Esophagus squamous epithelium (tissue), 5 donors: ENCODE measurements at regions not wholly inside any gene's neighbourhood (a gene's known extent, or its start where the extent isn't known, plus 50 kb on each side); places are given as distances from the start of the nearest gene placed in this dataset.

Experiments used
- DNase-seq: peaks from one replicate; lab custom pipeline; 2025; lab: John Stamatoyannopoulos, UW
- H3K27ac ChIP-seq, 4 donors: fragments of 200-600 bp; sonication (generic); one replicate each; pipeline ENCODE4 v1.5.1; 2016 to 2019; ENCODE audit warnings: mild to moderate bottlenecking in 1 of 4
- H3K27me3 ChIP-seq, 4 donors: fragments of 200-600 bp; sonication (generic); 1 replicate in 3 of 4; 2 replicates in 1 of 4; pipeline versions ENCODE4 v1.5.1 to v1.6.0; 2017 to 2021; ENCODE audit warnings: antibody characterized with exemption in 1 of 4
- H3K36me3 ChIP-seq, 3 donors: fragments of 200-600 bp; sonication (generic); one replicate each; pipeline ENCODE4 v1.5.1; 2016 to 2019
- H3K4me1 ChIP-seq, 3 donors: fragments of 200-600 bp; sonication (generic); one replicate each; pipeline ENCODE4 v1.5.1; 2017 to 2019
- H3K4me3 ChIP-seq, 4 donors: fragments of 200-600 bp; sonication (generic); 1 replicate in 3 of 4; 2 replicates in 1 of 4; pipeline ENCODE4 v1.5.1; 2016 to 2019; ENCODE audit warnings: mild to moderate bottlenecking in 2 of 4, moderate library complexity in 1 of 4
- H3K9me3 ChIP-seq, 3 donors: fragments of 200-600 bp; sonication (generic); one replicate each; pipeline ENCODE4 v1.5.1; 2016 to 2019
- CTCF ChIP-seq, 6 experiments: fragments of 450-650 bp in 4 of 6; fragments of 200-600 bp in 2 of 6; sonication (generic) in 2 of 6; IDR thresholded peaks; one replicate each; pipeline ENCODE4 v1.5.1; 2016 to 2019; ENCODE audit warnings: antibody characterized with exemption in 6 of 6, mild to moderate bottlenecking in 4 of 6, moderate library complexity in 4 of 6
- POLR2A ChIP-seq, 4 donors: fragments of 450-650 bp; IDR thresholded peaks; one replicate each; pipeline ENCODE4 v1.6.1; 2017; ENCODE audit warnings: antibody characterized with exemption in 4 of 4, mild to moderate bottlenecking in 4 of 4, moderate library complexity in 3 of 4
- WGBS, 2 donors: methylation state at CpG; one replicate each; pipeline ENCODE4 v1.1.5; 2018; 5-methylcytosine and 5-hydroxymethylcytosine counted together
- intact Hi-C: fragments of 100-400 bp; cut with DNase I; formaldehyde crosslinking; loops from one replicate; pipeline ENCODE4 v1.15.0; 2022
- donor health status: DM: yes; HTN: yes; CAD: no.

- DNase-seq: no peak
- Histone ChIP-seq H3K4me1 (no peaks in the 10 kb centered on the region), H3K27ac (no peak overlapping the region), H3K4me3 (no peak overlapping the region), H3K36me3 (no peaks in the 10 kb centered on the region), H3K9me3 (no peaks in the 10 kb centered on the region), H3K27me3 (no peaks in the 10 kb centered on the region)
- intact Hi-C loops: no loop called here
- WGBS, 2 donors: 70 to 73% methylated on average over 4 of the region's 4 CpGs
- TF ChIP-seq POLR2A (IDR thresholded peaks at IDR 0.05) (no peak), CTCF (IDR thresholded peaks at IDR 0.05) (no peak)
These were observed 81.9 kb upstream of the BMP2 start for GRCh38 chr20:6685626-6686025.

- intact Hi-C loops: no loop called here
- DNase-seq: no peak
- Histone ChIP-seq H3K36me3 (no peaks in the 10 kb centered on the region), H3K4me3 (no peak overlapping the region), H3K9me3 (no peaks in the 10 kb centered on the region), H3K27me3 (no peaks in the 10 kb centered on the region), H3K27ac (no peak overlapping the region), H3K4me1 (no peaks in the 10 kb centered on the region)
- WGBS, 2 donors: 72 to 79% methylated on average over 5 of the region's 5 CpGs
- TF ChIP-seq POLR2A (IDR thresholded peaks at IDR 0.05): no peak
- TF ChIP-seq CTCF (IDR thresholded peaks at IDR 0.05): no peak
These were observed 82.3 kb upstream of the BMP2 start for GRCh38 chr20:6685181-6685582.

- Histone ChIP-seq H3K9me3 (no peaks in the 10 kb centered on the region), H3K4me3 (no peak overlapping the region), H3K4me1 (no peaks in the 10 kb centered on the region), H3K27ac (no peak overlapping the region), H3K36me3 (no peaks in the 10 kb centered on the region), H3K27me3 (no peaks in the 10 kb centered on the region)
- TF ChIP-seq CTCF (IDR thresholded peaks at IDR 0.05) (no peak), POLR2A (IDR thresholded peaks at IDR 0.05) (no peak)
- WGBS, 2 donors: 76 to 89% methylated on average over 9 of the region's 9 CpGs
- no peak for DNase-seq
- intact Hi-C loops: no loop called here
These were observed 84.2 kb upstream of the BMP2 start for GRCh38 chr20:6683021-6683977.

GRCh38 chr20:6680854-6681253 is 86.6 kb upstream of the BMP2 start:
- no peaks in the 10 kb centered on the region for H3K9me3 ChIP-seq
- H3K4me1 ChIP-seq: no peaks in the 10 kb centered on the region
- H3K27ac ChIP-seq: no peak overlapping the region
- intact Hi-C loops: no loop called here
- DNase-seq: no peak
- WGBS, 2 donors: 82 to 93% methylated on average over 7 of the region's 7 CpGs
- no peaks in the 10 kb centered on the region for H3K27me3 ChIP-seq
- no peak overlapping the region for H3K4me3 ChIP-seq
- H3K36me3 ChIP-seq: no peaks in the 10 kb centered on the region
- TF ChIP-seq POLR2A (IDR thresholded peaks at IDR 0.05) (no peak), CTCF (IDR thresholded peaks at IDR 0.05) (no peak)

GRCh38 chr20:6680441-6680840 is 87.0 kb upstream of the BMP2 start:
- no peaks in the 10 kb centered on the region for H3K36me3 ChIP-seq
- H3K27ac ChIP-seq: no peak overlapping the region
- intact Hi-C loops: no loop called here
- 39 to 64% methylated on average over 2 of the region's 2 CpGs for WGBS, 2 donors
- H3K9me3 ChIP-seq: no peaks in the 10 kb centered on the region
- H3K4me1 ChIP-seq: no peaks in the 10 kb centered on the region
- H3K27me3 ChIP-seq: no peaks in the 10 kb centered on the region
- no peak for DNase-seq
- H3K4me3 ChIP-seq: no peak overlapping the region
- TF ChIP-seq POLR2A (IDR thresholded peaks at IDR 0.05) (no peak), CTCF (IDR thresholded peaks at IDR 0.05) (no peak)
